ENCODE measurements at regions not wholly inside any gene's neighbourhood (a gene's known extent, or its start where the extent isn't known, plus 50 kb on each side); places are given as distances from the start of the nearest gene placed in this dataset.
"Not testable (repeated sequence)": the region's sequence is repeated elsewhere in the genome, so short reads cannot be mapped to it uniquely, and the experiment has no call there.

- no peak for DNase-seq (ENCODE audit: low spot score)
Observed at GRCh38 chr7:156547884-156548561, 92.6 kb upstream of the RNF32 start.

- no peak for DNase-seq (ENCODE audit: low spot score)
Observed at GRCh38 chr7:156545979-156546378, 94.6 kb upstream of the RNF32 start.

DNA sequence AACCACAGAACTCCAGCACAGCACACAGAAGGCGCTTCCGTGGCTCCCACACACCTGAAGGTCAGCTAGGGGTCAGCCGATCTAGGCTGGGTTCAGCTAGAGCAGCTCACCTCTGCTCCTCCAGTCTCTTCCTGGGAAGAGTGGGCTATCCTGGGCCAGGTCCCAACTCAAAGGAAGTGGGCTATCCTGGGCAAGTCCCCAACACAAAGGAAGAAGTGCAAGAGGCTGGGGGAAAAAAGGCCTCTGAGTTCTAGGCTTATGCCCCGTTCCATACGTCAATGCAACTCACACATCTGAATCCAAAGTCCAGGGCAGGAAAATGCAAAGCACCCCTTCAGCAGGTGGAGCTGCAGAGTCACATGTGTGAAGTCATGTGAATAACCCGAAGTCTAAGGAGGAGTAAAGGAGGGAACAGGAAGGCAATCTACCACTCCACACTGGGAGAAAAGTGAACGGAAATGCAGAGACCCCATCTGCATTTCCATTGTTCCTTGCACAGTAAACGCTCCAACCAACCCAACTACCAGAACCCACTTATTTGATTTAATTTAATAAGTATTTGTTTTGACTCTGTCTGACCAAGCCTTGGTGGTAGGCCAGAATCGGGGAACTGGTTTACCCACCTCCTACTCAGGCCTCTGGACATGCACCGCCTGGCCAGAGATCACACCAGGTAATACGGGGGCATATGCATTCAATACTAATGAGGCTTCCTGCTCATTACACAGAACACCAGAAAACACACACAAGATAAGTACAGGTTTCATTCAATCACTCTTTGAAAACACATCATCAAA lies 95.5 kb upstream of the RNF32 start:
- no peak for DNase-seq (ENCODE audit: low spot score)

DNA sequence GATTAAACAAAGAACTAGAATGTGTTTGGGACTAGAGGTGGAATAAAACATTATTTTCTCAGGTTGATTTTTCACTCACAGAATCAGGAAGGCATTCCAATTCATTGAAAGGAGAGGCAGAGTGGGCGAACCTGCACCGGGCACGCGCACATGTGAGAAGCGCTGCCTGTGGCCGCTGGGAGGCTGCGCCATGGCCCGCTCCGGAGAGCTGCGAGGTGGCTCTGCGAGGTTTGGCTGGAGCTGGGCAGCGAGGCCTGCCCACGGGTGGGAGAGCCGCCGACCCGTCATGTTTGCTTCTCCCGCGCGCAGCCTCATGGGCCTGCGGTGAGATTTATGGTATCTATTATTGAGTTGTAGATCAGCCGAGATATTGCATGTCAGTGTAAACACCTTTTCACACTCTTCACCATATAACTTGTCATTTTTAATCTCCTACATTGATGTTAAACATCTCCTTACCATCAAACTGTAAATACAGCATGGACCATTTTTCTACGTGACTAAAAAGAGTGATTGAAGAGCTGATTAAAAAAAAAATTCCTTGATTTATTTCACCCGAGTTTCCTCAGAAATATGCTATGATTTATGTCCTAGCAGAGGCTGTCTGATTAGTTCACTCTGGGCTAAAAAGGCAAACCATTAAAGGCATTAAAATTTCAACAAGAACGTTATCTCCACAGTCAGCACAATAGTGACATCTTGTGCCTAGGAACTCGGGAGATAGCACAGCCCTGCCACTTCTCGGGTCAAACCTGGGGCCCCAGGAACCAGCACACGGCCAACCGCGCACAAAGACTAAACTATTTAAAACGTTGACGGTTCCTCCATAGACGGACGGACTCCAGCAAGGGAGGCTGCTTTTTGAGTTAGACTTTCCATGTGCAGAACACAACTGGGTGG lies 96.6 kb upstream of the RNF32 start:
- DNase-seq (ENCODE audit: low spot score), result no peak

- no peak for DNase-seq (ENCODE audit: low spot score)
Observed at GRCh38 chr7:156540619-156541165, 99.9 kb upstream of the RNF32 start.

- no peak for DNase-seq (ENCODE audit: low spot score)
Observed at GRCh38 chr7:156539999-156540398, 100.6 kb upstream of the RNF32 start.

GRCh38 chr7:156537006-156537405 lies 103.6 kb upstream of the RNF32 start:
- no peak for DNase-seq (ENCODE audit: low spot score)

- no peak for DNase-seq (ENCODE audit: low spot score)
Observed at GRCh38 chr7:156534925-156535324, 105.6 kb upstream of the RNF32 start.

DNA sequence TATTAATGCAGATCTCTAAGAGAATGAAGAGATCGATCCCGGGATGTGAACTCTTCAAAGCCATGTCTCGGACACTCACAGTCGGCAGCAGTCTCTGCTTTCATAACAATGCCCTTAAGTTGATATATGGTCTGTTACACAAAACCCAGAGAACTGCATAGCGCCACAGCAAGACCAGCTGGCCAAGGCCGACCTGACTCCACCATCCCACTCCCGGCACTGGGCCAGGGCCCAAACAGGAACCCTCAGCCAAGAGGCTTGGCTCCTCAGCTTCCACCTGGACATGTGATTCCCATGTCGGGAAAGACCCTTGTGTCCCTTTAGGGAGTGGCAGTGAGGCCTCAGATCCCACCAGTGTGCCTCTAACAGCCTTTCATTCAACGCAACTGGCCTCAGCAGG lies 106.6 kb upstream of the RNF32 start:
- no peak for DNase-seq (ENCODE audit: low spot score)

DNA sequence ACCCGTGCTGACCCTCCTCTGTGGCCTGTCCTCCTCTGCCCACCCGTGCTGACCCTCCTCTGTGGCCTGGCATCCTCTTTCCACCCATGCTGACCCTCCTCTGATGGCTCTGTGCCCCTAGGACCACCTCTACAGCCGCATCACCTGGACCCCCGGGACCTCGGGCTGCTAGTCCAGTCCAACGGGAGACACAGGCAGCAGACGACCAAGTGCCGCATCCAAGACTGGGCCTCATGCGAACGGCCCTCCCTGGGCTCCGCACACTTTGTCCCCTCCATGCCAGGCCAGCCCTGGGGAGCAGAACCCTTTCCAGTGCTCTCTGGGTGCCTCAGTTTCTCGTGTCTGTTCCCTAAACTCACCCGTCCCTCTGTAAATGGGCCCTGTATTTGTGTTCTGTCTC lies 107.2 kb upstream of the RNF32 start:
- DNase-seq (ENCODE audit: low spot score), result no peak

- no peak for DNase-seq (ENCODE audit: low spot score)
Observed at GRCh38 chr7:156532016-156532602, 108.5 kb upstream of the RNF32 start.

GRCh38 chr7:156529956-156530355 lies 110.6 kb upstream of the RNF32 start:
- no peak for DNase-seq (ENCODE audit: low spot score)

- no peak for DNase-seq (ENCODE audit: low spot score)
Observed at GRCh38 chr7:156527458-156527890, 113.1 kb upstream of the RNF32 start.

GRCh38 chr7:156524818-156525597 lies 115.6 kb upstream of the RNF32 start:
- no peak for DNase-seq (ENCODE audit: low spot score)

DNA sequence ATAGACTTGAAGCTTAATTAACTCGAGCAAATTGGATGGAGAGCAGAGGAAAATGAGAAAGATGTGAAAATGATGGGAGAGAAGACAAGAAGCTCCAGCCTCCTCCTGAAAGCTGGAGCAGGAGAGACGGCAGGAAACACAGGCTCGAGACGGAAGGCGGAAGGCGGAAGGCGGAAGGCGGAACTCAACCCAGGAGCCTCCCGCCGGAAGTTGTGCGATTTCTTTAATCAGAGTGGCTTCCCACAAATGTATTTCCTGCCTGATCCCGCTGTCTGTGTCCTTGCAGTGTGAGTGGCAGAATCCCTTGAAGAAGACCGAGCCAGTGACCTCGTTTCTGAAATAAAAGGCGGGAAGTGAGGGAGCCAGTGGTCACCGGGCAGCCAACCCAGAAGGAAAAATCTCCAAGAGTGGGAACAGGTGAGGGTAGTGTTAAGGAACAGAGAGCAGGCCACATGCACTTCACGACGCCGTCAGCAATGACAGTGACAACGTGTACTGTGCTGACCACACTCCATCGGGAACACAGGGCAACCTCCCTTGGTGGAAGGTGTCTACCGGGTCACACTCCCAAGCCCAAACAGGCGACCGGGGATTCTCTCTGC lies 117.0 kb upstream of the RNF32 start:
- DNase-seq (ENCODE audit: low spot score), result no peak

DNA sequence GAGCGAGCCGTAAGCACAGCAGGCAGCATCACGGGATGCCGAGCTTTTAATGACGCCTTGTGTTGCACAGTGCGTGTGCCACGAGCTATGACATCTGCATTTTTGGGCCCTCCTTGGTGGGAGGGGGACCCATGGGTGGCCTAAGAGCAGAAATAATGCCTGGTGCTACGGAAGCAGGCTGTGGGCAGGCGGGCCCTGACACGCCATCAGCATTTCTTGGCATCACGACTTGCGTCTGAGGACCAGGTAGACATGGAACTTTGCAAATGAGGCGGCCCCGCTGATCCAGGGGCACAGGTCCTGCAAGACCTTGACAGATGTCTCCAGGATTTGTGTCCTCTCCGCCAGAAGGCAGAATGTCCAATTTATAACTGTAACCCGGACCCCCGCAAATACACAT lies 117.8 kb upstream of the RNF32 start:
- no peak for DNase-seq (ENCODE audit: low spot score)

DNA sequence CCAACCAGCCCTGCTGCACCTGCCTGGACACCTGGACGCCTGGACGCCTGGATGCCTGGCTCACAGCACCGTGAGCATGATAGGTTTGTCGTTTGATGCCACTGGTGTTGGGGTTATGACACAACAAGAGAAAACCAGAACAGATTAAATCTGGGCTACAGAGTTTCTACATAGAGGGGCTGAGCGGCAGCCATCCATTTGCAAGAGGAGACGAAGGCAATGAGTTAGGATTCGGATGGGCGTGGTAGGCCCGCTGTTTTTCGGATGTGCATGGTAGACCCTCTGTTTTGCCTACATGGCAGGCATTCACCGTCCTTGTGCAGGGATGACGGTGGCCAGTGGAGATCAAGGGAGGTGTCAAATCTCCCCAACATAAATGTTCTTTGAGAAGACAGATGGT lies 121.5 kb upstream of the RNF32 start:
- DNase-seq (ENCODE audit: low spot score), result no peak

DNA sequence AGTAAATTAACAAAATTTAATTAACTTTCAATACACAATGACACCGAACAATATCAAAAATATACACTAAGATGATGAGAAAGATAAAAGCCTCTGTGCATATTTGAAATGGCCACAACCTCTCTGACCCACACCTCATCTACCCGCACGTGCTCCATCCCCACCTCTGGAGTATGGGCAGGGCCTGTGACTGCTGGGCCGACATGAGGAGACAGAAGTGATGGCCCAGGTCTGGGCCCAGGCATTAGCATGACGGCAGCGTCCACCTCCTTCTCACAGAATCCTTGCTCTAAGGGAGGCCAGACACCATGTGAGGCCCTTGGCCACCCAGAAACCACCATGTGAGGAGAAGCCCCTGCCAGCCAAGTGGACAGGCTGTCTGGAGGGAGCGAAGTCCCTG lies 122.1 kb upstream of the RNF32 start:
- DNase-seq (ENCODE audit: low spot score), result no peak

DNA sequence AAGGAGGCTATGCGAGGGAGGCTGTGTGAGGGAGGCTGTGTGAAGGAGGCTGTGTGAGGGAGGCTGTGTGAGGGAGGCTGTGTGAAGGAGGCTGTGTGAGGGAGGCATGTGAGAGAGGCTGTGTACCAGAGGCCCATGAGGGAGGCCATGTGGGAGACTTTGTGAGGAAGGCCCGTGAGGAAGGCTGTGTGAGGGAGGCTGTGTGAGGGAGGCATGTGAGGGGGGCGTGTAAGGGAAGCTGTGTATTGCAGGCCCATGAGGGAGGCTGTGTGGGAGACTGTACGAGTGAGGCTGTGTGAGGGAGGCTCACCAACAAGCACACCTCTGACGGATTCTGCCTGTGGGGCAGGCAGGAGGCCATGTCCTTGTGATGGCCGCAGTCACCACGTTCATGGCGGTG lies 122.7 kb upstream of the RNF32 start:
- DNase-seq (ENCODE audit: low spot score), result not testable (repeated sequence)

GRCh38 chr7:156516791-156517378 lies 123.7 kb upstream of the RNF32 start:
- no peak for DNase-seq (ENCODE audit: low spot score)
